HepG2 (cell line): ENCODE measurements at regions not wholly inside any gene's neighbourhood (a gene's known extent, or its start where the extent isn't known, plus 50 kb on each side); places are given as distances from the start of the nearest gene placed in this dataset.
A peak's percentile ranks its signal among the peaks of the same experiment; 100 is the strongest.

ENCODE experiments used
- ATAC-seq: fragments of 200-7000 bp; cut with Tn5 transposase; 3 replicates; pipeline ENCODE4 v1.9.1; 2020; ENCODE audit warnings: mild to moderate bottlenecking, moderate library complexity
- BruUV-seq: library from RNA; stranded (reverse); fragments of 400-500 nt; replicated peaks from 2 replicates; lab custom pipeline; 2021; lab: Mats Ljungman, UMichigan
- CTCF ChIA-PET: fragments of 300-600 bp; formaldehyde crosslinking; extraction: SDS; loops from one replicate; lab custom pipeline; 2021; ENCODE audit warnings: low total read pairs, inconsistent platforms, low intra/inter-chr PET ratio; lab: Yijun Ruan, JAX
- POLR2A ChIA-PET: fragments of 350-600 bp; sonication (Branson Sonifier 250); formaldehyde crosslinking; loops from one replicate; lab custom pipeline; 2020; ENCODE audit warnings: antibody characterized with exemption, inconsistent platforms; lab: Yijun Ruan, JAX
- DNase-seq: peaks from one replicate; pipeline ENCODE4 v3.0.0-alpha.2; 2015; ENCODE audit warnings: low spot score
- FAIRE-seq: peaks from 3 replicates; lab custom pipeline; 2011; peaks lifted over from hg19 to GRCh38; lab: Jason Lieb, UNC
- H2AFZ ChIP-seq: one replicate; pipeline ENCODE4 v1.6.1; 2011; ENCODE audit warnings: low read length, inconsistent platforms
- H3K27ac ChIP-seq: fragments of 300-600 bp; 3 replicates; pipeline ENCODE4 v1.8.0; 2011; ENCODE audit warnings: mixed run types, mild to moderate bottlenecking, mixed read lengths, low read length, inconsistent platforms; ENCODE audit not compliant: insufficient read depth; ENCODE audit errors: extremely low read length
- H3K27me3 ChIP-seq, 2 experiments: fragments of 200-600 bp in 1 of 2; 2 replicates in 1 of 2; 3 replicates in 1 of 2; pipeline versions ENCODE4 v1.6.0 to v1.8.0; 2011; ENCODE audit warnings: low read length in 2 of 2, mild to moderate bottlenecking in 2 of 2, moderate library complexity in 2 of 2, inconsistent platforms in 1 of 2; ENCODE audit not compliant: insufficient read depth in 2 of 2, control insufficient read depth in 1 of 2
- H3K36me3 ChIP-seq, 2 experiments: fragments of 200-600 bp in 1 of 2; replicated peaks in 1 of 2; 2 replicates in 1 of 2; 3 replicates in 1 of 2; pipeline versions ENCODE4 v1.5.1 to v1.8.0; 2011; ENCODE audit warnings: low read length in 2 of 2, inconsistent platforms in 1 of 2; ENCODE audit not compliant: insufficient read depth in 2 of 2, control insufficient read depth in 1 of 2
- H3K4me1 ChIP-seq: 2 replicates; pipeline ENCODE4 v1.5.1; 2012; ENCODE audit warnings: low read length, inconsistent platforms; ENCODE audit not compliant: insufficient read depth
- H3K4me2 ChIP-seq: 2 replicates; pipeline ENCODE4 v1.6.0; 2011; ENCODE audit warnings: low read depth, low read length, inconsistent platforms
- H3K4me3 ChIP-seq, 3 experiments: fragments of 200-600 bp in 1 of 3; sonication (generic), shearing (Covaris generic) in 1 of 3; replicated peaks in 1 of 3; 2 replicates each; pipeline ENCODE4 v1.5.1; 2011 to 2016; ENCODE audit warnings: low read length in 3 of 3, inconsistent platforms in 2 of 3, low read depth in 2 of 3, mild to moderate bottlenecking in 2 of 3, control low read depth in 1 of 3, mixed read lengths in 1 of 3; ENCODE audit not compliant: insufficient read depth in 1 of 3
- H3K79me2 ChIP-seq: one replicate; pipeline ENCODE4 v1.6.1; 2011; ENCODE audit warnings: low read length, inconsistent platforms; ENCODE audit not compliant: insufficient read depth
- H3K9ac ChIP-seq: 2 replicates; pipeline ENCODE4 v1.6.0; 2011; ENCODE audit warnings: mild to moderate bottlenecking, low read depth, low read length, inconsistent platforms; ENCODE audit not compliant: insufficient read depth
- H3K9me3 ChIP-seq: 2 replicates; pipeline ENCODE4 v1.5.1; 2012; ENCODE audit warnings: mild to moderate bottlenecking, low read length
- H4K20me1 ChIP-seq: 2 replicates; pipeline ENCODE4 v1.6.0; 2011; ENCODE audit warnings: inconsistent platforms, mild to moderate bottlenecking, low read length, moderate library complexity; ENCODE audit not compliant: insufficient read depth
- CBX5 ChIP-seq: sonication (generic); formaldehyde crosslinking; IDR thresholded peaks from 2 replicates; pipeline ENCODE4 v1.4.0; 2020; ENCODE audit warnings: missing genetic modification reagents, borderline replicate concordance
- HES4 ChIP-seq: sonication (generic); formaldehyde crosslinking; IDR thresholded peaks from 2 replicates; pipeline ENCODE4 v1.9.0; 2021; ENCODE audit warnings: mild to moderate bottlenecking, missing genetic modification reagents, borderline replicate concordance
- IKZF4 ChIP-seq: sonication (generic); formaldehyde crosslinking; IDR thresholded peaks from 2 replicates; pipeline ENCODE4 v1.5.1; 2020; ENCODE audit warnings: borderline replicate concordance, mild to moderate bottlenecking, low read depth, missing genetic modification reagents; ENCODE audit errors: not compliant biosample characterization
- MAFF ChIP-seq: IDR thresholded peaks from 2 replicates; pipeline ENCODE4 v1.6.1; 2011; ENCODE audit warnings: low read depth, low read length, improper control_type of control experiment
- MTA3 ChIP-seq: sonication (generic); formaldehyde crosslinking; IDR thresholded peaks from 2 replicates; pipeline ENCODE4 v1.4.0; 2020; ENCODE audit warnings: missing genetic modification reagents
- MTF1 ChIP-seq: sonication (generic); formaldehyde crosslinking; IDR thresholded peaks from 2 replicates; pipeline ENCODE4 v1.5.0; 2020; ENCODE audit warnings: missing genetic modification reagents
- MXD4 ChIP-seq: IDR thresholded peaks from 2 replicates; pipeline ENCODE4 v1.6.1; 2016; ENCODE audit warnings: mild to moderate bottlenecking, missing biosample characterization, missing genetic modification reagents
- PRMT3 ChIP-seq: sonication (generic); formaldehyde crosslinking; IDR thresholded peaks from 2 replicates; pipeline ENCODE4 v1.8.1; 2022; ENCODE audit warnings: low read depth, mild to moderate bottlenecking, moderate library complexity, missing genetic modification reagents, borderline replicate concordance
- PTBP1 ChIP-seq: fragments of 200-400 bp; formaldehyde crosslinking; IDR thresholded peaks from 2 replicates; pipeline ENCODE4 v1.6.1; 2018; ENCODE audit warnings: low read length, low read depth; ENCODE audit not compliant: poor library complexity, severe bottlenecking
- U2AF1 ChIP-seq: fragments of 200-400 bp; formaldehyde crosslinking; optimal IDR thresholded peaks from 2 replicates; pipeline ENCODE3; 2017; ENCODE audit warnings: mild to moderate bottlenecking, low read depth, low read length
- ZNF205 ChIP-seq: IDR thresholded peaks from 2 replicates; pipeline ENCODE4 v1.6.1; 2018; ENCODE audit warnings: missing biosample characterization, missing genetic modification reagents
- ZNF570 ChIP-seq: sonication (generic); formaldehyde crosslinking; IDR thresholded peaks from 2 replicates; pipeline ENCODE4 v1.4.0; 2020; ENCODE audit warnings: mild to moderate bottlenecking, missing genetic modification reagents, borderline replicate concordance
- WGBS: methylation state at CpG from one replicate; pipeline ENCODE4 v1.1.6; 2017; ENCODE audit warnings: low lambda C conversion rate; 5-methylcytosine and 5-hydroxymethylcytosine counted together
- in situ Hi-C: cut with HindIII; loops from 2 replicates; pipeline ENCODE4 v1.10.0; 2017; ENCODE audit warnings: low pct_unique_long_range_greater_than_20kb; ENCODE audit not compliant: extremely low pct_ligation_motif_present
- intact Hi-C: fragments of 100-400 bp; cut with micrococcal nuclease; formaldehyde crosslinking; loops from one replicate; pipeline ENCODE4 v1.10.0; 2022; ENCODE audit not compliant: unreplicated experiment
- TF ChIP-seq, protein P1 (sequence below), 2 experiments: fragments of 450-650 bp in 1 of 2; sonication (generic) in 1 of 2; formaldehyde crosslinking; IDR thresholded peaks; 2 replicates each; pipeline versions ENCODE4 v1.5.0 to v1.8.0; 2020 to 2022; ENCODE audit warnings: mild to moderate bottlenecking in 1 of 2, missing genetic modification reagents in 1 of 2
- TF ChIP-seq, protein P2 (sequence below): sonication (generic); formaldehyde crosslinking; IDR thresholded peaks from 2 replicates; pipeline ENCODE4 v1.8.0; 2022; ENCODE audit warnings: missing genetic modification reagents, mild to moderate bottlenecking, borderline replicate concordance
- TF ChIP-seq, protein P3 (sequence below): sonication (generic); formaldehyde crosslinking; IDR thresholded peaks from 2 replicates; pipeline ENCODE4 v1.4.0; 2020; ENCODE audit warnings: missing genetic modification reagents
- TF ChIP-seq, protein P4 (sequence below): sonication (generic); formaldehyde crosslinking; IDR thresholded peaks from 2 replicates; pipeline ENCODE4 v1.5.0; 2020; ENCODE audit warnings: mild to moderate bottlenecking, missing genetic modification reagents, moderate library complexity

DNA sequence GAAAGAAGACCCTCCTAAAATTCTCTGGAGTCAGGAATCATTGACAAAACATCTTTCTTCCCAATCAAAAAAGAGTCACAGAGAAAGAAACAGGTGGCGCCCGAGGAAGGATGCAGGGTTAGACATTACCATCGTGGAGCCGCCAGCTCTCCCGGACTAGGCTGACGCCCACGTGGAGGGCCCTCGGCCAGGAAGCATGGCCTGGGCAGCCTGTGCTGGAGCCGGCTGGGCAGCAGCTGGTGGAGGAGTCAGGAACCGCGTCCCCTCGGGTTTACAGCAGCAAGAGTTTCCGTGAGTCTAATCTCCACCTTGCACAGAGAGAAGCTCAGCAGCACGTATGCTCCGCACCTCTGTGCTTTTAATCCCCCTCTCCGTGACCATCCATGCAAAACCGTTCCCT lies 533.7 kb upstream of the ATP11B start:
- H3K36me3 ChIP-seq, result no peaks in the 10 kb centered on the region
- 0 out of 5 replicates have a peak, but pooled peaks cover 0 to 2% of the 10 kb centered on the region in 2 experiments for H3K27me3 ChIP-seq
- ATAC-seq (peak; percentile 77), FAIRE-seq (no peak), DNase-seq (no peak)
- no peaks in the 10 kb centered on the region for H3K4me1 ChIP-seq
- ChIA-PET POLR2A (no interaction called here), CTCF (no interaction called here)
- intact Hi-C loops, result loop anchor here (2.0 to 5.0 kb wide), 2 partner anchors 358 to 423 kb away; no protein-coding TSS in a partner anchor
- H3K9me3 ChIP-seq, result no peaks in the 10 kb centered on the region
- H4K20me1 ChIP-seq, result no peaks in the 10 kb centered on the region
- TF ChIP-seq, protein P1, sequence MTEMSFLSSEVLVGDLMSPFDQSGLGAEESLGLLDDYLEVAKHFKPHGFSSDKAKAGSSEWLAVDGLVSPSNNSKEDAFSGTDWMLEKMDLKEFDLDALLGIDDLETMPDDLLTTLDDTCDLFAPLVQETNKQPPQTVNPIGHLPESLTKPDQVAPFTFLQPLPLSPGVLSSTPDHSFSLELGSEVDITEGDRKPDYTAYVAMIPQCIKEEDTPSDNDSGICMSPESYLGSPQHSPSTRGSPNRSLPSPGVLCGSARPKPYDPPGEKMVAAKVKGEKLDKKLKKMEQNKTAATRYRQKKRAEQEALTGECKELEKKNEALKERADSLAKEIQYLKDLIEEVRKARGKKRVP (CRISPR knock-in tag; IDR thresholded peaks at IDR 0.05), result no peak
- TF ChIP-seq ZNF205 (no peak), U2AF1 (no peak), ZNF570 (CRISPR knock-in tag) (no peak), MAFF (no peak), HES4 (CRISPR knock-in tag) (no peak), CBX5 (CRISPR knock-in tag) (no peak), PRMT3 (CRISPR knock-in tag) (no peak), MXD4 (no peak), MTF1 (CRISPR knock-in tag) (no peak), PTBP1 (no peak), MTA3 (no peak), IKZF4 (no peak)
- TF ChIP-seq, protein P2, sequence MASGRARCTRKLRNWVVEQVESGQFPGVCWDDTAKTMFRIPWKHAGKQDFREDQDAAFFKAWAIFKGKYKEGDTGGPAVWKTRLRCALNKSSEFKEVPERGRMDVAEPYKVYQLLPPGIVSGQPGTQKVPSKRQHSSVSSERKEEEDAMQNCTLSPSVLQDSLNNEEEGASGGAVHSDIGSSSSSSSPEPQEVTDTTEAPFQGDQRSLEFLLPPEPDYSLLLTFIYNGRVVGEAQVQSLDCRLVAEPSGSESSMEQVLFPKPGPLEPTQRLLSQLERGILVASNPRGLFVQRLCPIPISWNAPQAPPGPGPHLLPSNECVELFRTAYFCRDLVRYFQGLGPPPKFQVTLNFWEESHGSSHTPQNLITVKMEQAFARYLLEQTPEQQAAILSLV (CRISPR knock-in tag), result no peak
- TF ChIP-seq, protein P3, sequence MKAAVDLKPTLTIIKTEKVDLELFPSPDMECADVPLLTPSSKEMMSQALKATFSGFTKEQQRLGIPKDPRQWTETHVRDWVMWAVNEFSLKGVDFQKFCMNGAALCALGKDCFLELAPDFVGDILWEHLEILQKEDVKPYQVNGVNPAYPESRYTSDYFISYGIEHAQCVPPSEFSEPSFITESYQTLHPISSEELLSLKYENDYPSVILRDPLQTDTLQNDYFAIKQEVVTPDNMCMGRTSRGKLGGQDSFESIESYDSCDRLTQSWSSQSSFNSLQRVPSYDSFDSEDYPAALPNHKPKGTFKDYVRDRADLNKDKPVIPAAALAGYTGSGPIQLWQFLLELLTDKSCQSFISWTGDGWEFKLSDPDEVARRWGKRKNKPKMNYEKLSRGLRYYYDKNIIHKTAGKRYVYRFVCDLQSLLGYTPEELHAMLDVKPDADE (CRISPR knock-in tag), result no peak
- TF ChIP-seq, protein P4, sequence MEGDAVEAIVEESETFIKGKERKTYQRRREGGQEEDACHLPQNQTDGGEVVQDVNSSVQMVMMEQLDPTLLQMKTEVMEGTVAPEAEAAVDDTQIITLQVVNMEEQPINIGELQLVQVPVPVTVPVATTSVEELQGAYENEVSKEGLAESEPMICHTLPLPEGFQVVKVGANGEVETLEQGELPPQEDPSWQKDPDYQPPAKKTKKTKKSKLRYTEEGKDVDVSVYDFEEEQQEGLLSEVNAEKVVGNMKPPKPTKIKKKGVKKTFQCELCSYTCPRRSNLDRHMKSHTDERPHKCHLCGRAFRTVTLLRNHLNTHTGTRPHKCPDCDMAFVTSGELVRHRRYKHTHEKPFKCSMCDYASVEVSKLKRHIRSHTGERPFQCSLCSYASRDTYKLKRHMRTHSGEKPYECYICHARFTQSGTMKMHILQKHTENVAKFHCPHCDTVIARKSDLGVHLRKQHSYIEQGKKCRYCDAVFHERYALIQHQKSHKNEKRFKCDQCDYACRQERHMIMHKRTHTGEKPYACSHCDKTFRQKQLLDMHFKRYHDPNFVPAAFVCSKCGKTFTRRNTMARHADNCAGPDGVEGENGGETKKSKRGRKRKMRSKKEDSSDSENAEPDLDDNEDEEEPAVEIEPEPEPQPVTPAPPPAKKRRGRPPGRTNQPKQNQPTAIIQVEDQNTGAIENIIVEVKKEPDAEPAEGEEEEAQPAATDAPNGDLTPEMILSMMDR (CRISPR knock-in tag), result no peak
- no peak overlapping the region for H3K4me2 ChIP-seq
- in situ Hi-C loops, result loop anchor here (5.0 to 10.0 kb wide), 2 partner anchors 305 to 552 kb away; no protein-coding TSS in a partner anchor
- no peak overlapping the region for H3K9ac ChIP-seq
- no peak overlapping the region for H2AFZ ChIP-seq
- H3K27ac ChIP-seq, result no peak overlapping the region
- H3K4me3 ChIP-seq, result no peak overlapping the region
- 35% methylated on average over 12 of the region's 17 CpGs for WGBS
- BruUV-seq, result no TSS peak
- H3K79me2 ChIP-seq, result no peaks in the 10 kb centered on the region
